ENCODE measurements at regions not wholly inside any gene's neighbourhood (a gene's known extent, or its start where the extent isn't known, plus 50 kb on each side); places are given as distances from the start of the nearest gene placed in this dataset.
A peak's percentile ranks its signal among the peaks of the same experiment; 100 is the strongest.

DNA sequence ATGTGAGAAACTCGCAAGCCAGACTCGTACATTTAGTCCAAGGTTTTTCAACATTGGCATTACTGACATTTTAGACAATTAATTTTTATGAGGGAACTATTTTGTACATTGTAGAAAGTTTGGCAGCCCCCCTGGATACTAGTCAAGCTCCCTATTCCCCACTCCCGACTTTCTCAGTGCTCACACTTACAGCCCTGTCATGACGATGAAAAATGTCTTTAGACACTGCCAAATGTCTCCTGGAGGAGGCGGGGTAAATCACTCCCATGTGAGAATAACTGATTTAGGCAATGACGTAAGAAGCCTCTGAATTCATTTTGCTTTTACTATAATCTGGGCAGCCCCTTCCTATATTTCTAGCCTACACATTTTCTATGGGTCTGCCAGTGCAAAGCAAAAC lies 535.8 kb upstream of the KLHL1 start:
- no peak overlapping the region for H3K27ac ChIP-seq (ENCODE audit: low read length, poor library complexity, severe bottlenecking)
- no peak overlapping the region for H2BK12ac ChIP-seq (ENCODE audit: low read length in 2 of 2)
- no peak overlapping the region for H3K9ac ChIP-seq (ENCODE audit: low read length)
- H2AFZ ChIP-seq (ENCODE audit: low read depth, low read length): no peak overlapping the region
- H2BK15ac ChIP-seq (ENCODE audit: low read depth, poor library complexity, severe bottlenecking): no peak overlapping the region
- no peak overlapping the region for H2BK5ac ChIP-seq (ENCODE audit: low read depth, low read length, poor library complexity, severe bottlenecking)
- H3K27me3 ChIP-seq (ENCODE audit: control insufficient read depth in 1 of 2, insufficient read depth in 1 of 2, low read length in 2 of 2): no peaks in the 10 kb centered on the region
- H3K36me3 ChIP-seq (ENCODE audit: control insufficient read depth in 1 of 2, insufficient read depth in 2 of 2, low read depth in 1 of 2, low read length in 2 of 2): no peaks in the 10 kb centered on the region
- no peak overlapping the region for H3K4me2 ChIP-seq (ENCODE audit: low read length, poor library complexity, severe bottlenecking)
- H3K4me1 ChIP-seq (ENCODE audit: control insufficient read depth, insufficient read depth, low read depth, low read length): no peaks in the 10 kb centered on the region
- H3K79me1 ChIP-seq (replicated peaks; ENCODE audit: low read length, poor library complexity, severe bottlenecking): no peaks in the 10 kb centered on the region
- H3K4me3 ChIP-seq (ENCODE audit: insufficient read depth in 1 of 2, low read depth in 1 of 2, low read length in 2 of 2): no peak overlapping the region
- WGBS: 88% methylated on average over 6 of the region's 6 CpGs
- peaks cover 3% of the 10 kb centered on the region for H3K9me3 ChIP-seq (ENCODE audit: control insufficient read depth, low read length)
- H3K18ac ChIP-seq (ENCODE audit: low read depth in 1 of 2, low read length in 2 of 2): no peak overlapping the region
- no peak overlapping the region for H3K23ac ChIP-seq (ENCODE audit: low read length in 2 of 2)
- no peak for DNase-seq
- no peak overlapping the region for H2AK5ac ChIP-seq (ENCODE audit: low read length, severe bottlenecking)
- H4K91ac ChIP-seq (ENCODE audit: low read length): no peak overlapping the region
- no peak overlapping the region for H2BK120ac ChIP-seq (ENCODE audit: low read depth, low read length)
- H4K8ac ChIP-seq (ENCODE audit: low read length): no peak overlapping the region
- H3K14ac ChIP-seq (ENCODE audit: low read length in 2 of 2): no peak overlapping the region
- no peak overlapping the region for H3K4ac ChIP-seq (ENCODE audit: low read depth in 1 of 2, low read length in 2 of 2)

DNA sequence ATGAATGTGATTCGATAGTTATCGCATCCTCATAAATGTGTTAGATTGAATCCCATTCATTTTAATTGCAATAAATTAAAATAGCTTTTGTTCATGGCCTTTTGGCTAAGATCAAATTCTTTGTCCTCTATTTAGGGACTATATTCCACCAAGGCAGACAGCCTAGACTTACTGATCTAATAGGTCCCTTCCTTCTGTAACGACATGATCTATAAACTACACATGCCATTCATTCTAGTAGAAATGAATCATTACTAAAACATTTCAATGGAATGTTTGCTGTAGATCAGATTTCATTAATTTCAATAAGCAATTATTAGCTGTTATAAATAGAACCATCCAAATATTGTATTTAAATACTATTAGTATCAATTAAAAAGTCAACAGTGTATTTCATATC lies 526.6 kb upstream of the KLHL1 start:
- Histone ChIP-seq H3K4ac (ENCODE audit: low read depth in 1 of 2, low read length in 2 of 2) (no peak overlapping the region), H2BK12ac (ENCODE audit: low read length in 2 of 2) (no peak overlapping the region), H2AK5ac (ENCODE audit: low read length, severe bottlenecking) (no peak overlapping the region), H3K36me3 (ENCODE audit: control insufficient read depth in 1 of 2, insufficient read depth in 2 of 2, low read depth in 1 of 2, low read length in 2 of 2) (no peaks in the 10 kb centered on the region), H3K4me3 (ENCODE audit: insufficient read depth in 1 of 2, low read depth in 1 of 2, low read length in 2 of 2) (no peak overlapping the region), H2AFZ (ENCODE audit: low read depth, low read length) (no peak overlapping the region), H3K9me3 (ENCODE audit: control insufficient read depth, low read length) (no peaks in the 10 kb centered on the region), H2BK120ac (ENCODE audit: low read depth, low read length) (no peak overlapping the region), H3K27me3 (ENCODE audit: control insufficient read depth in 1 of 2, insufficient read depth in 1 of 2, low read length in 2 of 2) (no peaks in the 10 kb centered on the region), H2BK15ac (ENCODE audit: low read depth, poor library complexity, severe bottlenecking) (no peak overlapping the region), H3K79me1 (replicated peaks; ENCODE audit: low read length, poor library complexity, severe bottlenecking) (no peaks in the 10 kb centered on the region), H2BK5ac (ENCODE audit: low read depth, low read length, poor library complexity, severe bottlenecking) (no peak overlapping the region), H3K14ac (ENCODE audit: low read length in 2 of 2) (no peak overlapping the region), H3K27ac (ENCODE audit: low read length, poor library complexity, severe bottlenecking) (no peak overlapping the region), H4K8ac (ENCODE audit: low read length) (no peak overlapping the region), H3K18ac (ENCODE audit: low read depth in 1 of 2, low read length in 2 of 2) (no peak overlapping the region), H3K9ac (ENCODE audit: low read length) (no peak overlapping the region), H3K4me2 (ENCODE audit: low read length, poor library complexity, severe bottlenecking) (no peak overlapping the region), H3K4me1 (ENCODE audit: control insufficient read depth, insufficient read depth, low read depth, low read length) (no peaks in the 10 kb centered on the region), H3K23ac (ENCODE audit: low read length in 2 of 2) (no peak overlapping the region), H4K91ac (ENCODE audit: low read length) (no peak overlapping the region)
- WGBS: no CpG with 5 or more reads among the region's 3 CpGs
- DNase-seq: no peak

DNA sequence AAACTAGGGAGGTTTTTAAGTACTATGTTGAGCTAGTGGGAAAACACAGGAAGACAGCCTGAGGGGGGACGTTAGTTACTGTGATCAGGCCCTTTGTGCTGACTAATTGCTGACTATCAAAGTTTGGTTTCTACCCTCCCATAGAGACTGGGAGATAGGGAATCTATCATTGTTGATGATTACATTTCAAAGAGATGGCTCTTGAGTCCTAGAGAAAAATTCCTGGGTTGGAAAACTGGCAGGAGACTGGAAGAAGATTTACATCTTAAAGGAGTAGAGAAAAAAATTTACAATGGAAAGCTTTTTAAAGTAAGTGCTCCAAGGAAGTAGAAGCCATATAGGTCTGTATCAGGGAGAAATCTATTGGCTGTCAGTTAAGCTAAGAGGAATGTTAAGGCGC lies 522.0 kb upstream of the KLHL1 start:
- DNase-seq: no peak
- 40% methylated on average over 2 of the region's 2 CpGs for WGBS
- H2AFZ ChIP-seq (ENCODE audit: low read depth, low read length): no peak overlapping the region
- no peak overlapping the region for H3K4me3 ChIP-seq (ENCODE audit: insufficient read depth in 1 of 2, low read depth in 1 of 2, low read length in 2 of 2)
- no peak overlapping the region for H2BK120ac ChIP-seq (ENCODE audit: low read depth, low read length)
- H3K9ac ChIP-seq (ENCODE audit: low read length): no peak overlapping the region
- H3K14ac ChIP-seq (ENCODE audit: low read length in 2 of 2): no peak overlapping the region
- H3K9me3 ChIP-seq (ENCODE audit: control insufficient read depth, low read length): no peaks in the 10 kb centered on the region
- H4K8ac ChIP-seq (ENCODE audit: low read length): no peak overlapping the region
- no peaks in the 10 kb centered on the region for H3K27me3 ChIP-seq (ENCODE audit: control insufficient read depth in 1 of 2, insufficient read depth in 1 of 2, low read length in 2 of 2)
- H3K4me2 ChIP-seq (ENCODE audit: low read length, poor library complexity, severe bottlenecking): no peak overlapping the region
- H2BK12ac ChIP-seq (ENCODE audit: low read length in 2 of 2): no peak overlapping the region
- H2BK5ac ChIP-seq (ENCODE audit: low read depth, low read length, poor library complexity, severe bottlenecking): no peak overlapping the region
- H3K36me3 ChIP-seq (ENCODE audit: control insufficient read depth in 1 of 2, insufficient read depth in 2 of 2, low read depth in 1 of 2, low read length in 2 of 2): no peaks in the 10 kb centered on the region
- no peak overlapping the region for H3K27ac ChIP-seq (ENCODE audit: low read length, poor library complexity, severe bottlenecking)
- H2AK5ac ChIP-seq (ENCODE audit: low read length, severe bottlenecking): no peak overlapping the region
- H2BK15ac ChIP-seq (ENCODE audit: low read depth, poor library complexity, severe bottlenecking): no peak overlapping the region
- H3K4me1 ChIP-seq (ENCODE audit: control insufficient read depth, insufficient read depth, low read depth, low read length): no peaks in the 10 kb centered on the region
- no peak overlapping the region for H3K4ac ChIP-seq (ENCODE audit: low read depth in 1 of 2, low read length in 2 of 2)
- H3K79me1 ChIP-seq (replicated peaks; ENCODE audit: low read length, poor library complexity, severe bottlenecking): no peaks in the 10 kb centered on the region
- H4K91ac ChIP-seq (ENCODE audit: low read length): no peak overlapping the region
- H3K18ac ChIP-seq (ENCODE audit: low read depth in 1 of 2, low read length in 2 of 2): no peak overlapping the region
- no peak overlapping the region for H3K23ac ChIP-seq (ENCODE audit: low read length in 2 of 2)

DNA sequence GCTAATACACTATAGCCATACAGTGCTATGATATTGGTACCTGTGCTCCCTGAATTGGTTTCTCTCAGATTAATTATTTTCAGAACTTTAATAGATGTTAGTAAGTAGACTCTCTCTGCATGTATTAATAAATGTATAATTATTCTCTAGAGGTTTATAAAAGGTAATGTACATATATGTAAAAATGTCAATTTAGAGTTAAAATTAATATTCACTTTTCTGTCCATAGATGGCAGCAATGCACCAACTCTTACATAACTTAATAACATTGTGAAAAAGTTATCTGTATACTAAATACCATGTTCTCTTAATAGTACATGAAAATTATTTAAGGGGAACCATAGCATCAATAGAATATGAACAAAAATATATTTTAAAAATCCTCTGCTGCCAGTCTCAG lies 515.0 kb upstream of the KLHL1 start:
- Histone ChIP-seq H2AK5ac (ENCODE audit: low read length, severe bottlenecking) (no peak overlapping the region), H3K27ac (ENCODE audit: low read length, poor library complexity, severe bottlenecking) (no peak overlapping the region), H3K14ac (ENCODE audit: low read length in 2 of 2) (no peak overlapping the region), H2BK5ac (ENCODE audit: low read depth, low read length, poor library complexity, severe bottlenecking) (no peak overlapping the region), H3K9ac (ENCODE audit: low read length) (no peak overlapping the region), H3K79me1 (replicated peaks; ENCODE audit: low read length, poor library complexity, severe bottlenecking) (no peaks in the 10 kb centered on the region), H3K4me1 (ENCODE audit: control insufficient read depth, insufficient read depth, low read depth, low read length) (no peaks in the 10 kb centered on the region), H3K27me3 (ENCODE audit: control insufficient read depth in 1 of 2, insufficient read depth in 1 of 2, low read length in 2 of 2) (no peaks in the 10 kb centered on the region), H4K91ac (ENCODE audit: low read length) (no peak overlapping the region), H3K4me3 (ENCODE audit: insufficient read depth in 1 of 2, low read depth in 1 of 2, low read length in 2 of 2) (no peak overlapping the region), H2BK15ac (ENCODE audit: low read depth, poor library complexity, severe bottlenecking) (no peak overlapping the region), H3K36me3 (ENCODE audit: control insufficient read depth in 1 of 2, insufficient read depth in 2 of 2, low read depth in 1 of 2, low read length in 2 of 2) (no peaks in the 10 kb centered on the region), H3K4me2 (ENCODE audit: low read length, poor library complexity, severe bottlenecking) (no peak overlapping the region), H3K9me3 (ENCODE audit: control insufficient read depth, low read length) (no peaks in the 10 kb centered on the region), H3K4ac (ENCODE audit: low read depth in 1 of 2, low read length in 2 of 2) (no peak overlapping the region), H2BK12ac (ENCODE audit: low read length in 2 of 2) (no peak overlapping the region), H3K18ac (ENCODE audit: low read depth in 1 of 2, low read length in 2 of 2) (no peak overlapping the region), H2AFZ (ENCODE audit: low read depth, low read length) (no peak overlapping the region), H4K8ac (ENCODE audit: low read length) (no peak overlapping the region), H2BK120ac (ENCODE audit: low read depth, low read length) (no peak overlapping the region), H3K23ac (ENCODE audit: low read length in 2 of 2) (no peak overlapping the region)
- DNase-seq: peak; percentile 18
